ENCODE measurements at regions not wholly inside any gene's neighbourhood (a gene's known extent, or its start where the extent isn't known, plus 50 kb on each side); places are given as distances from the start of the nearest gene placed in this dataset.

- no peak for TF ChIP-seq CTCF (conservative IDR thresholded peaks at IDR 0.05)
- TF ChIP-seq ZFX (IDR thresholded peaks at IDR 0.05) = no peak
These were observed 61.3 kb upstream of the ELL2 start for GRCh38 chr5:96022971-96023370.

Data from C4-2B (cell line).